ENCODE measurements at regions not wholly inside any gene's neighbourhood (a gene's known extent, or its start where the extent isn't known, plus 50 kb on each side); places are given as distances from the start of the nearest gene placed in this dataset.

DNA sequence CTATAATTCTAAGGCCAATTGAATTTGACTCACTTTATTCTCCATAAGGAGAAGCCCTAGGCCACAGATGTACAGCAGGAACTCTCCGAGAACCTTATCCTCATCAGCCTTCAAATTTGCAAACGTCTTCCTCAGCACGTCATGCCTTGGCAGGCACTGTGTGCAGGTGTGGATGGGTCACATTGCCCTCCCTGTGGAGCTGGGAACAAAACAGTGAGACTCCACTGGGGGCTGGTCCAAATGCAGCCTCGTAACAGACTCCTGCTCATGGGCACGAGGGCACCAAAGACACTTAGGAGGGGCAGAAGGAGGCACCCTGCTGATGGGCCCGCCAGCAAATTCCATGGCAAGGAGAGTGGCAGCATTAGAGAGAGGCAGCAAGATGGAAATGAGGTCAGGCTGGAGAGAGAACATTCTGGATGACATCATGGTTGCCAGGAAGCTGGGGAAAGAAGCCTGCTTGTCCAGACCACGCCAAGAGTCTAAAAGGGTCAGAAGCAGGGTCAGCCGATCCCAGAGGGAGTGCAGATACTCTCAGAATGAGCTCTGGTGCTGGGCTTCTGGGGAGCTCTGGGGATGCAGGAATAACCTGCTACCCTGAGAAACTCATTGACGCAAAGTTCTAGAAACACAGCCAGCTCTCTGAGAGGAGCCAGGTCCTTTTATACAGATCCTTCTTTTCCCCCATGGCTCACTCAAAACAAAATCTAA lies 242.2 kb downstream of the B3GLCT start:
- DNase-seq (ENCODE audit: low spot score), result no peak

DNA sequence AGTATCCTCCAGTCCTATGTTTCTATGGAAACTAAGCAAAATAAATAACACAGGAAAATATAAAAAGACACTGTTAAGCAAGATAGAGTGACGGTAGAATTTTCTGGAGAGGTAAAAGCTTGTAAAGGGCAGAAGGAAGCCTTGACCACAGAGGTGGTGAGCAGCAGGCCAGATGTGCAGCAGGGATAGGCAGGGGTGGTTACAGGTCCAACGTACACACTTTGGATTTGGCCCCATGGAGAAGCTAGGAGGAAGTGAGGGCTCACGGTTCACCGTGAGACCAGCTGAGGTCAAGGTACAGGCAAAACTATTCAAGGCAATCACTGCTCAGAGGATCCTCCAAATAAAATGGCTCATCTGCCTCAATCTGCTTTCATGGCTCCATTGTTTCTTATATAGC lies 242.8 kb downstream of the B3GLCT start:
- no peak for DNase-seq (ENCODE audit: low spot score)

DNA sequence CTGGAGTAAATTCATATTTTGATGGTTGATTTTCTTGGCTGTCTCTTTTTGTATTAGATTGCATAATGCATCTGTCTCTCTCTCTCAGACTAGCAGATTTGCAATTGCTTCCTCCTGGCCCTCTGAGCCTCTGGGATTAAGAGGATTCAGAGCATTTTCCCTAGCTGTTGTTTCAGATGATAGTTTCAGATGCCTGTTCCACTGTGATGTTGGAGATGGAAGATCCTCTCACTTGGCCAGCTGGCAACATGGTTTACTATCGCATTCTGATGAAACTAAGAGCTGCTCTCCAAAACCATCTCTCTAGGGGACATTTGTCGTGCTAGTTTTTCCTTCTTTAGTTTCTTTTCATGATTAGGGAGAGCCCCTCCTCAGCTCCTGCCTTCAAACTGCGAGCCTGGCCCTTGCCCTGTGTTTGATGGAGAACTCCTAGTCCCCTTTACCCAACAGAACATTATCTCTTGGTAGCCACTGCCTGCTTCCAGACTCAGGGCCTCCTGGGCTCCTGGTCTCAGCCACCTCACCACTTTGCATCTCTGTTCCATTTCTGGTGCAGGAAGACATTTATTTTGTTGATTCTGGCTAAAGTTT lies 244.6 kb downstream of the B3GLCT start:
- no peak for DNase-seq (ENCODE audit: low spot score)

DNA sequence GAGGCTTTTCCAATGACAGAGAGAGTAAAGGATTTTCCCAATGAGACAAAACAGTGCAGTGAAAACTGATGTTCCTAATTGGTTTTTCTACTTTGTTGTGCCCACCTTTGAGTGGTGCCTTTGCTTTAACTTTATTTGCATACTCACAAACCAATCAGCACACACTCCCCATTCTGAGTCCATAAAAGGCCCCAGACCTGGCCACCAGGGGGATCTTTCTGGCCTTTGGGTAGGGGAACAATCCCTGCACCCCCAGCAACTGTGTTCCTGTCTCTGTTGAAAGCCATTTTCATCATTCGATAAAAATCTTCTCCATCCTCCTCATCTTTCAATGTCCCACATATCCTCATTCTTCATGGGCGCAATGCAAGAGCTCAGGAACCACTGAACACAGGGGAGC lies 252.8 kb downstream of the B3GLCT start:
- no peak for DNase-seq (ENCODE audit: low spot score)

DNA sequence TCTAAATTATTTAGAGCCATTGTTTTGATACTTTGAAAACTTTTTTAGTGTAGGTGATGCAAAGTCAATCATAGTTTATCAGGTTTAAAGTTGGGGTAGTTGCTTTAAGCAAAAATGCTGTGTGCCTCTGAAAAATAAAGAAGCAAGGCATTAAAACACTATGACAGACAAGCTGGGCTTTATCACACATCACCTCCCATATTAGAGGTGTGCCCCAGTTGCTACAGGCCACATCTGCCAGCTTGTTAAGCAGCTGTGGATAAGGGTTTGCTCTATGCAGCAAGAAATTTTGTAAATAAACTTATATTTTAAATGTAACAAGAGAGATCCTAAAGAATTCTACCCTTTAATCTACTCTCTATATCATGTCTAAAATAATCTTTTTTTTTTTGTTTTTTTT lies 255.8 kb downstream of the B3GLCT start:
- no peak for DNase-seq (ENCODE audit: low spot score)

DNA sequence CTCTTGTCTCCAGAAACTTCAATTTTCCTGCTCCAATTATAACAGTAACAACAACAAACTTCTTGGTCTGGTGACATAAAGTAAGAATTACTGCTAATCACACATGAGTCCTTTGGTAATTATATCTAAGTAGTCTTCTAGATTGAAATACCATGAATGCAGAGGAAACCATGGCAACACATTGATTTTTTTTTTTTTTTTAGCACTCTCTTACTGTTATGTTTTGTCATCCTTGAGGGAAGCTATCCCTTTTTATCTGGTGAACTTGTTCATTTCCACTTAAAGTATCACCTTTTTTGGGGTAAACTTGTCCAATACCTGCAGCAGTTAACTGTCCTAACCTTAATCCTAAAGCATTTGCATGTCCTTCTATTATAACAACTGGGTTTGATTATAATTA lies 256.3 kb downstream of the B3GLCT start:
- no peak for DNase-seq (ENCODE audit: low spot score)

DNA sequence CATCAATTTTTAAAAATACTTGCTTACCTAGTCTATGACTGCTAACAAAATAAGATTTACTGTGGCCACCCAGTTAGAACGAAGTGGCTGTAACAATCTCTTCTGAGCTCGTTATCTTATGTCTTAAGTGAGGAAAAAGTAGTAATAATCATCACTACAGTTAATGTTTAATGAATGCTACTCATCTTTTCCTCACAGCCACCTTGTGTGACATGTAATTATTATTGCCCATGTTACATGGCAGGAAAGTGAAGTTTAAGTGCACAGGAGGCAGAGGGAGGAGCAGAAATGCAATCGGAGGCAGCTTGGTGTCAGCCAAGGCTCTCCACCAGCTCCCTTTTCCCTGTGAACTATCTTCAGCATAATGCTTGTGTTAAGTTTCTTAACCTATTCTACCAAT lies 260.3 kb downstream of the B3GLCT start:
- no peak for DNase-seq (ENCODE audit: low spot score)

DNA sequence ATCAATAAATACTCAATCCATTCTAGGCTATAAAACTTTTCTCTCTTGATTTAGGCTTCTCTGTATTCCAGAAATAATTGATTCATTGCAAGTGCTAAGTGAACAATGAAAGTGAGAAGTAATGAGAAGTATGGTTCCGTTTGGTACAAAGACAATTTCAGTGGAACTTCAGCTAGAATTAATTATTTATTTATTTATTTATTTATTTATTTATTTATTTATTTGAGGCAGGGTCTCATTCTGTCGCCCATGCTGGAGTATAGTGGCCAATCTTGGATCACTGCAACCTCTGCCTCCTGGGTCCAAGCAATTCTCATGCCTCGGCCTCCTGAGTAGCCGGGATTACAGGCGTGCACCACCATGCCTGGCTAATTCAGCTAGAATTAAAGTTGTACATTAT lies 262.1 kb downstream of the B3GLCT start:
- no peak for DNase-seq (ENCODE audit: low spot score)

DNA sequence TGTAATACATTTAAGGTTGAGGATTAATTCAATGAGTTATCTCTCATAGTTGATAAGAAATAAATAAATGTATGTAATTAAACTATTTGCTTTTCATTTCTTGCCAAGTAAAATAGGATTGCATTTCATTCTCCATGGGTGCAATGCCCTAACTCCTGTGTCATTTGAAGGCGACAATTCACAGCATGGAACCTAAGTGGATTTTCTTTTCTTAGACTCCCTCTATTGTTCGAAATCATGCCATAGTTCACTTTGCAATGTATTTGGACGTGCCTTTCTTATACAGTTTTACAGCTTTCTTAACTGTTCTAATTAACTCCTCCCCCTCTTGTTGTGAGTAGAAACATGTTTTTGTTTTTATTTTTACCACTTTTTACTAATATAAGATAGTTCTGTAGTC lies 263.0 kb downstream of the B3GLCT start:
- no peak for DNase-seq (ENCODE audit: low spot score)

DNA sequence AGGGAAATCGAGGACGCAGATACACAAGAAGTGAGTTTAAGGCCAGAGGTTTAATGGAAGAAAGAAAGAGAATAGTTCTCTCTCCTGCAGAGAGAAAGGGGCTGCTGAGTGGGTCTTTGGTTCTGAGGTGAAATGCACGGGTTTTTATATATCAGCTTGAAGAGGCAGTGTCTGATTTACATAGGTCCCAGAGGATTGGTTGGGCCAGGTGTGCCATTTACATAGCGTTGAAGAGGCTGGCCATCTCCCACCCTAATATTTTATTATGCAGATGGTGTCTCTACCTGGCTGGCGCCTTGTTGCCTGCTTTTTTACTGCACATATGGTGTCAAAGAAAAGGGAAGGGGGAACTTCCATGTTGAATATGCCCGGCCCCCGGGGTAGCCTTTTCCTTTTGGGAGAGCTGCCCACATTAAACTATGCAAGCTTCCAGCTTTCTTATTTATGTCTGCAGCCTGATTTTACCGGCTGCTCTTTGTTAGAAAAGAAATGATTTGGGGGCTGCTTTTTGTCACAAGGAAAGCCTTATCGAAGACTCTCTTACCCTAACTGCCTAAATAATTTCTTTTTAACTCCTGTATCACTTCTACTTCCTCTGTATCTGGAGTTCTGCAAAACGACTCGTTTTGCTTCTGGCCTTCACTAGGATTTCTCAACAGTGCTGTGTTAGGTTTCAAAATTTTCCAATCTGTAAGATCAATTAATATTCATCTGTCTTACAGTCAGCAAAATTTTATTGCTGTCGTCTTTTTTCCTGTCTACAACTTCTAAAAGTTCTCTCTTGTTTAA lies 268.5 kb downstream of the B3GLCT start:
- no peak for DNase-seq (ENCODE audit: low spot score)

DNA sequence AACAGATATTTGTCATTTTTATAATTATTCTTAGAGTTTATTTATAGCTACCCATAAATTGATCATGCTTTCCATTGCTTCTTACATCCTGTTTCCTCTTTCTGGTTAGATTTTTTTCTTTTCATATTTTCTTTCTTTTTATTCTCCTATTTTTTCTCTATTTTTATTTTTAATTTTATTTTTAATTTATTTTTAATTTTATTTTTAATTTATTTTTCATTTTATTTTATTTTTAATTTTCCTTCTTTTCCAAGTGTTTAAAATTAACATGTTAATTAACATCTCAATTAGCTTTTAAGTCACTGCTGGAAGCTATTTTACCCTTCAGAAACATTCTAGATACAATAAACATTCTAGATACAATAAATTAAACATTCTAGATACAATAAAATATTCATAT lies 269.6 kb downstream of the B3GLCT start:
- DNase-seq (ENCODE audit: low spot score), result no peak

DNA sequence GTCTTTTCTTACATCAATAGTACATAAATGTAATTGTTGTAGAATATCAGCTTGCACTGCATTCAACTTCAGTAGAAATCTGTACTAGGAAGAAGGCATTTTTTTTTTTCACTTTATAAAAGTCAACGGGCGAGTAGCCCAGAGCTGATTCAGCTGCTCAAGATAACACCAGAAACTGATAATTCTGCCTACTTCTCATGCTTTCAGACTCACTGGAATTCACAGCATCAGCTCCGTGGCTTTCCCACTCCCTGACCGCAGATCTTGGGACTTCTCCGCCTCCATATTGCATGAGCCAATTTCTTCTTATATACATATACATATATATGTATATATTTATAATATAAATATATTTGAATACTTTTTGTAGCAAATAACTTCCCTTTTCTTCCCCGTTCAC lies 263.1 kb upstream of the RXFP2 start:
- no peak for DNase-seq (ENCODE audit: low spot score)

DNA sequence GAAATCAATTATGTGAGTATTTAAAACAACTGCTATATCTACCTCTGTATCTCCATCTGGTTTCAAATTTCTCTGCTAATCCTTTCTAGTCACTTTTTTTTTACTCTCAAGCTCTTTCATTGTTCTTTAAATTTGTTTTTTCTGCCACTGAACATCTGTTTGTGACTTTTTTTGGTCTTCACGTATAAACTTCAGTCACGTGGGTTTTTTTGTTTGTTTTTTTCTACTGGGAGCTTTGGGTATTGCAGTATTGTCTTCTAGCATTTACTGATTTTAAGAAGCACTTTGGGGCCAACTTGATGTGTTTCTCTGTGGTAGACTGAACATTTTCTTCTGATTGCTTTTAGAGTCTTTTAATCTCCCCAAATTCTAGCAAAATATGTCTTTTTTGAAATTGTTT lies 262.6 kb upstream of the RXFP2 start:
- DNase-seq (ENCODE audit: low spot score), result no peak

DNA sequence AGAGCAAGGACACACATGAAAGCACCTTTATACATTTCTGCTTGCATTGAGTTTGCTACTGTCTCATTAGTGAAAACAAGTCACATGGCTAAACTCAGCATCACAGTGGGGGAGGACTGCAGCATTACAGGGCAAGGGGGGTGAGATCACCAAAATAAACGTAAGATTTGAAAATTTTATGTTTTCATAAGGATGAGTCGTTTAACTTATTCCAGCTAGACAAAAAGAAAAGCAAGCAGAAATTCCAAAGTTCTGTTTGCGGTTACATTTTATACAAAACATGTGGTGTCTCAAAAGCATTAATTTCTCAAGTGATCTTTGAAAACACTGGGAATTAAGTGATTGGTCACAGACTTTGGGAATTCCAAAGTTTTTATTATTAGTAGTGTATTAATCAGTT lies 261.4 kb upstream of the RXFP2 start:
- DNase-seq (ENCODE audit: low spot score), result no peak

DNA sequence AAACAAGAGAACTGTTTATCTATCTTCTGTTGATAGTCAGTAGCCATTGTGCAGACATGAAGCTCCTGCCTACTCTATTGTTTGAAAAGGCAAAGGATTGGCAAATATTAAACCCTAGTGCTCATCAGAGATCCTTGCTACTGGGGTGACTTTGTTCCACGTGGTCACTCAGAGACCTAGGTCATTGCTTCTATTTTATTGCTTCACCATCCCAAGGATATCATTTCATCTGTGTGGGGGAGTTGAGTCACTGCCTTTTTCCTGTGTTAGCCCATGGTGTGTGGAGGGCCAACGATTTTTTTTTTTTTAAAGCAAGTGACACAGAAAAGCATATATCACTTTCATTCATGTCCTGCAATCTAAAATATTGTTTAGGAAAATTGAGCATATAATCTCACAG lies 254.1 kb upstream of the RXFP2 start:
- DNase-seq (ENCODE audit: low spot score), result no peak

DNA sequence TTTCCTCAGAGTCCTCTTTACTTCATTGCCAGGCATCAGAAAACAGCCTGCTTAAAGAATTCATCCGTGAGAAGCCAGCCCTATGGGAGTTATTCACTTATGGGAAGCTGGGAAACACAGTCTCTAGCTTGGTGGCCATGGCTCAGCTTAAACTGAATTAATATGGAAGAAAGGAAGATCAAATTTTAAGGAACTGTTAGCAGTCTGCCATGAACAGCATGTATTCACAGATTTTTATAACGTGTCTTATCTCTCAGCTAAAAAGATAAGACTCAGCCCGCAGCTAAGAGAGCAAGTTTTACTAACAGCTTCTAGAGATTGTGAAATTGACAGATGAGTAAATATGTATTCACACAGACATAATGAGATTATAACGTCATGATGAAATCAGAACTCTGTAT lies 253.7 kb upstream of the RXFP2 start:
- DNase-seq (ENCODE audit: low spot score), result no peak

DNA sequence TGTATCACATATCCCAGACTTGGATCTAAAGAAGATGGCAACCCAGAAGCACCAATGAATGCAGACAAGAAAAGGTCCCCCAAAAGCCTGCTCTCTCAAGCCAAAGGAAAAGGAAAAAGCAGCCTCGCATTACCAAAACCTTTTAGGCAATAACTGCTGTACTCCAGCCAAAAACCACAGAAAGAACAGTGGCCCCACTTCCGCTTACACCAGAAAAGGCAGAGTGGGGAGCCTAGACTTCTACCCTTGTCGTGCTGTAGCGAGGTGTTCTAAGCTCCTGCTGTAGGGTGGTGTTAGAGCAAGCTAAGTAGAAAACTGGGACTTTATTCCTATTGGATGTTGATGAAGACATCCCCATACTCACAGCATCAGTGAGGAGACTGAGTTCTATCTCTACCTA lies 244.0 kb upstream of the RXFP2 start:
- no peak for DNase-seq (ENCODE audit: low spot score)

DNA sequence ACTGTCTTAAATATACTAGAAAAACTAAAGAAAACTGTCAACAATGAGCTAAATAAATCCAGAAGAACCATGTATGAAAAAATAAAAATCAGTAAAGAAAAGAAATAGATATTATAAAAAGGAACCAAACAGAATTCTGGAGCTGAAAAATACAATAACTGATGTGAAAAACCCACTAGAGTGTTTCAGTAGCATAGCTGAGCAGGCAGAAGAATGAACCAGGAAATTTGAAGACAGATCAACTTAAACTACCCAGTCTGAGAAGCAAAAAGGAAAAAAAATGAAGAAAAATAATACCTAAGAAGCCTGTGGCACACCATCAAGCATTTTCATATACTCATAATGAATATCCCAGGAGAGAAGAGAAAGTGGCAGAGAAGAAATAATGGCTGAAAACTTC lies 240.1 kb upstream of the RXFP2 start:
- DNase-seq (ENCODE audit: low spot score), result no peak

DNA sequence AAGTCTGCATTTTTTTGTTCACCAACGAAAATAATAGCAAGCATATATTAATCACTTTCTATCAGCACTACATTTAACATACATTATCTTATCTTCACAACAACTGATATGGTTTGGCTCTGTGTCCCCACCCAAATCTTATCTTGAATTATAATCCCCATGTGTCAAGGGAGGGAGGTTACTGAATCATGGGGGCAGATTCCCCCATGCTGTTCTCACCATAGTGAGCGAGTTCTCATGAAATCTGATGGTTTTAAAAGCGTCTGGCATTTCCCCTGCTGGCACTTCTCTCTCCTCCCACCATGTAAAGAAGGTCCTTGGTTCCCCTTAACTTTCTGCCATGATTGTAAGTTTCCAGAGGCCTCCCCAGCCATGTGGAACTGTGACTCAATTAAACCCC lies 235.7 kb upstream of the RXFP2 start:
- no peak for DNase-seq (ENCODE audit: low spot score)

DNA sequence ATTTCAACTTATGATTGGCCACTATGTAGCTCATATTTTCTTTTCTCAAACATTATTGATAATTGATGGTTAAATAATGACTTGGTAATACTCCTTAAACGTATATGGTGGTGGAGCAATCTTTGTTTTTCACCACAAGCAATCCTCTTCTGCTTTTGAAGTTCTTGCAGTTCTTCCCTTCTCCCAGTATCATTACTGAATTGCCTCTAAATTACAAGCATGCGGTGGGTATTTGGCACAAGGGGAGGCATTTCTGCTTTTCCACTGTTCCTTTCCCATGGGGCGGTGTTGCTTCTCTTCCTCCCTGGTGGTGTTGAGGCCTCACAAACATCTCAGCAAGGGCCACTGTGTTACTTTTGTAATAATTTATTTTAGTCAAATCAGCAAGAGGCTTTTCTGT lies 234.4 kb upstream of the RXFP2 start:
- no peak for DNase-seq (ENCODE audit: low spot score)

DNA sequence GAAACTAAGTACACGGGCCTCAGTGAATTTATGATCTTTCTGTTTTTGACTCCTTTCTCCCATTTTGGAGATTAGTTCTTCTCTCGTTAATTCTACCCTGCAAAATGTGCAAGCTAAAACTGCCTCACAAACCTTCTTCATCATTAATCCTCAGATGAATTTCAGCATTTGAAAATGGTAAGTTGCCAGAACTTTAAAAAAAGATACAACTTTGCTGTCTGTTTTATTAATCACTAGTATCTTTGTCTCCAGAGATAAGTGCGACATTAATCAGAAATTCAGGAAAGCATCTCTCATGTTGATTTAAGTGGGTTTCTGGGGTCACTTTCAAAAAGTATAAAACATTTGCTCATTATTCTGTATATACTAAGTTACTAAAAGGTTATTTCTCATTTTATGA lies 227.0 kb upstream of the RXFP2 start:
- DNase-seq (ENCODE audit: low spot score), result no peak

DNA sequence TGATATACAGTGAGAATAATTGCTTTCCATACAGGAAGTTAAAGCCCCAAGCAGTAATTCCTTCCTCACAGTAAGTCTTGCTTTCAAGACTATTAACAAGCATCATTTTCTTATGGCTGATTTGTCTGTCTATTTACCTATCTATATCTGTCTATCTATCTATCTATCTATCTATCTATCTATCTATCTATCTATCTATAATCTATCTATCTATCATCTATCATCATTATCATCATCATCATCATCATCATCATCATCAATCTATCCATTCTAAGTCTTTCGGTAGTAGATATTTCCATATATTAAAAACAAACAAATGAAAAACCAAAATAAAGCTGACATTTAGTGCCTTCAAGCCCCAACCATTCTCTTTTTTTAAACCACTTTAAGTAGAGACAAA lies 224.4 kb upstream of the RXFP2 start:
- no peak for DNase-seq (ENCODE audit: low spot score)

DNA sequence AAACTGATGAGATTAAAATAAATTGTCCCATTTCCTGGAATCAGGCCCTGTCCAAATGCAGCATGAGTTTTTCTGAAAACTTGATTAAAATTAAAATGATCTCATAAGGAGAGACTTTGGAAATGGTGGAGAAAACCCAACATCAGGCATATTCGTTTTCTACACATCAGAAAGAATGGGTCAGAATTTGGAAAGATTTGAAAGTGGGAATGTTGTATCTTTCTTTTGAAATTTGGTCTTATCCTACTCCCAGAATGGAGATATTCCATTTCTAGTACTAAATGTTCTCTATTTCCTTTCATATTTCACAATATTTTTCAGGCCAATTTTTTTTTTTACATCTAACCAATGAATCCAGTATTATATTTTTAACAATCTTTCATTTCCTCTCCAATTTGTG lies 223.9 kb upstream of the RXFP2 start:
- no peak for DNase-seq (ENCODE audit: low spot score)

DNA sequence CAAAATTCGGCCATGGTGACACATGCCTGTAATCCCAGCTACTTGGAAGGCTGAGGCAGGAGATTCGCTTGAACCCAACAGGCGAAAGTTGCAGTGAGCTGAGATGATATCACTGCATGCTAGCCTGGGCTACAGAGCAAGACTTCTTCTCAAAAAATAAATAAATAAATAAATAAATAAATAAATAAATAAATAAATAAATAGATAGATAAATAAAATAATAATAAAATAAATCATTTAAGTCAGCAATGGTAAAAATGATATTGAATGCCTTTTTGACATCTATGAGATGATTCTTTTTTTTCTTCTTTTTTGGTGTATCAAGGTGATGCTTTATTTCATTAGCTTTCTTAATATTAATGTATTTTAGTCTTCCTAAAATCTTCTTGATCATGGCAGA lies 221.7 kb upstream of the RXFP2 start:
- no peak for DNase-seq (ENCODE audit: low spot score)

Data from hematopoietic multipotent progenitor cell treated with erythropoietin and hydrocortisone succinate and interleukin-3 and kit ligand, for 15 days (in vitro differentiated cells).